Activated naive CD8-positive, alpha-beta T cell (primary cell): ENCODE measurements at regions not wholly inside any gene's neighbourhood (a gene's known extent, or its start where the extent isn't known, plus 50 kb on each side); places are given as distances from the start of the nearest gene placed in this dataset.
A peak's percentile ranks its signal among the peaks of the same experiment; 100 is the strongest.
"Not testable (repeated sequence)": the region's sequence is repeated elsewhere in the genome, so short reads cannot be mapped to it uniquely, and the experiment has no call there.

Source experiments
- H3K27ac Mint-ChIP-seq: one replicate; pipeline ENCODE4 v1.8.0; 2021; ENCODE audit warnings: mixed read lengths
- H3K27me3 Mint-ChIP-seq: one replicate; pipeline ENCODE4 v1.8.0; 2021; ENCODE audit warnings: mixed read lengths
- H3K36me3 Mint-ChIP-seq: one replicate; pipeline ENCODE4 v1.8.0; 2021; ENCODE audit warnings: mixed read lengths
- H3K4me1 Mint-ChIP-seq: one replicate; pipeline ENCODE4 v1.8.0; 2021; ENCODE audit warnings: low read depth, mixed read lengths
- H3K4me3 Mint-ChIP-seq: one replicate; pipeline ENCODE4 v1.8.0; 2021; ENCODE audit warnings: mild to moderate bottlenecking, mixed read lengths
- H3K9me3 Mint-ChIP-seq: one replicate; pipeline ENCODE4 v1.8.0; 2021; ENCODE audit warnings: low read depth, mixed read lengths

GRCh38 chr2:212730994-212731393 lies 192.4 kb upstream of the ERBB4 start:
- peaks cover 5% of the 10 kb centered on the region for H3K4me1 Mint-ChIP-seq
- no peaks in the 10 kb centered on the region for H3K27me3 Mint-ChIP-seq
- no peak overlapping the region for H3K4me3 Mint-ChIP-seq
- H3K36me3 Mint-ChIP-seq: no peaks in the 10 kb centered on the region
- no peaks in the 10 kb centered on the region for H3K9me3 Mint-ChIP-seq
- H3K27ac Mint-ChIP-seq: peak overlapping the region; percentile 8

GRCh38 chr2:212728717-212729116 lies 190.1 kb upstream of the ERBB4 start:
- Mint-ChIP-seq H3K36me3 (no peaks in the 10 kb centered on the region), H3K27ac (no peak overlapping the region), H3K9me3 (no peaks in the 10 kb centered on the region), H3K27me3 (no peaks in the 10 kb centered on the region), H3K4me3 (no peak overlapping the region), H3K4me1 (peaks cover 6% of the 10 kb centered on the region)

GRCh38 chr2:212727751-212728150 lies 189.1 kb upstream of the ERBB4 start:
- Mint-ChIP-seq H3K27me3 (no peaks in the 10 kb centered on the region), H3K27ac (peak overlapping the region; percentile 46), H3K4me3 (no peak overlapping the region), H3K36me3 (no peaks in the 10 kb centered on the region), H3K4me1 (peaks cover 9% of the 10 kb centered on the region), H3K9me3 (no peaks in the 10 kb centered on the region)

- Mint-ChIP-seq H3K36me3 (no peaks in the 10 kb centered on the region), H3K4me3 (no peak overlapping the region), H3K9me3 (no peaks in the 10 kb centered on the region), H3K4me1 (peaks cover 11% of the 10 kb centered on the region), H3K27me3 (no peaks in the 10 kb centered on the region), H3K27ac (no peak overlapping the region)
Measured at GRCh38 chr2:212726403-212726802, 187.8 kb upstream of the ERBB4 start.

GRCh38 chr2:212725180-212725579 lies 186.6 kb upstream of the ERBB4 start:
- H3K27ac Mint-ChIP-seq: no peak overlapping the region
- H3K36me3 Mint-ChIP-seq: no peaks in the 10 kb centered on the region
- H3K4me3 Mint-ChIP-seq: no peak overlapping the region
- H3K9me3 Mint-ChIP-seq: no peaks in the 10 kb centered on the region
- H3K27me3 Mint-ChIP-seq: no peaks in the 10 kb centered on the region
- H3K4me1 Mint-ChIP-seq: peaks cover 7% of the 10 kb centered on the region

GRCh38 chr2:212723226-212723625 lies 184.6 kb upstream of the ERBB4 start:
- Mint-ChIP-seq H3K4me1 (peaks cover 7% of the 10 kb centered on the region), H3K27ac (peak overlapping the region; percentile 46), H3K4me3 (no peak overlapping the region), H3K9me3 (no peaks in the 10 kb centered on the region), H3K36me3 (no peaks in the 10 kb centered on the region), H3K27me3 (no peaks in the 10 kb centered on the region)

GRCh38 chr2:212722046-212722445 lies 183.4 kb upstream of the ERBB4 start:
- H3K4me3 Mint-ChIP-seq: no peak overlapping the region
- H3K36me3 Mint-ChIP-seq: no peaks in the 10 kb centered on the region
- peaks cover 6% of the 10 kb centered on the region for H3K4me1 Mint-ChIP-seq
- no peaks in the 10 kb centered on the region for H3K27me3 Mint-ChIP-seq
- H3K27ac Mint-ChIP-seq: no peak overlapping the region
- H3K9me3 Mint-ChIP-seq: no peaks in the 10 kb centered on the region

GRCh38 chr2:212721026-212721451 lies 182.4 kb upstream of the ERBB4 start:
- H3K36me3 Mint-ChIP-seq: no peaks in the 10 kb centered on the region
- H3K27me3 Mint-ChIP-seq: no peaks in the 10 kb centered on the region
- H3K9me3 Mint-ChIP-seq: no peaks in the 10 kb centered on the region
- no peak overlapping the region for H3K4me3 Mint-ChIP-seq
- peaks cover 6% of the 10 kb centered on the region for H3K4me1 Mint-ChIP-seq
- no peak overlapping the region for H3K27ac Mint-ChIP-seq

GRCh38 chr2:212715411-212715810 lies 176.8 kb upstream of the ERBB4 start:
- not testable (repeated sequence) for H3K36me3 Mint-ChIP-seq, H3K27ac Mint-ChIP-seq, H3K4me3 Mint-ChIP-seq, H3K9me3 Mint-ChIP-seq, H3K27me3 Mint-ChIP-seq, H3K4me1 Mint-ChIP-seq

GRCh38 chr2:212713681-212714080 lies 175.1 kb upstream of the ERBB4 start:
- no peaks in the 10 kb centered on the region for H3K4me1 Mint-ChIP-seq
- no peaks in the 10 kb centered on the region for H3K36me3 Mint-ChIP-seq
- no peak overlapping the region for H3K27ac Mint-ChIP-seq

GRCh38 chr2:212712991-212713390 lies 174.4 kb upstream of the ERBB4 start:
- H3K4me3 Mint-ChIP-seq: no peak overlapping the region
- no peak overlapping the region for H3K27ac Mint-ChIP-seq
- no peaks in the 10 kb centered on the region for H3K36me3 Mint-ChIP-seq
- no peaks in the 10 kb centered on the region for H3K27me3 Mint-ChIP-seq
- H3K4me1 Mint-ChIP-seq: no peaks in the 10 kb centered on the region
- H3K9me3 Mint-ChIP-seq: no peaks in the 10 kb centered on the region

More at GRCh38 chr2:212713681-212714080, 175.1 kb upstream of the ERBB4 start:
- Mint-ChIP-seq H3K9me3 (no peaks in the 10 kb centered on the region), H3K4me3 (no peak overlapping the region), H3K27me3 (no peaks in the 10 kb centered on the region)

- H3K27ac Mint-ChIP-seq: no peak overlapping the region
Measured at GRCh38 chr2:212712466-212712865, 173.9 kb upstream of the ERBB4 start.

GRCh38 chr2:212711856-212712255 lies 173.3 kb upstream of the ERBB4 start:
- no peak overlapping the region for H3K27ac Mint-ChIP-seq
- no peaks in the 10 kb centered on the region for H3K27me3 Mint-ChIP-seq
- no peak overlapping the region for H3K4me3 Mint-ChIP-seq
- H3K36me3 Mint-ChIP-seq: no peaks in the 10 kb centered on the region
- no peaks in the 10 kb centered on the region for H3K4me1 Mint-ChIP-seq
- no peaks in the 10 kb centered on the region for H3K9me3 Mint-ChIP-seq

More at GRCh38 chr2:212712466-212712865, 173.9 kb upstream of the ERBB4 start:
- Mint-ChIP-seq H3K27me3 (no peaks in the 10 kb centered on the region), H3K36me3 (no peaks in the 10 kb centered on the region), H3K9me3 (no peaks in the 10 kb centered on the region), H3K4me1 (no peaks in the 10 kb centered on the region), H3K4me3 (no peak overlapping the region)

- H3K27me3 Mint-ChIP-seq: no peaks in the 10 kb centered on the region
- no peaks in the 10 kb centered on the region for H3K4me1 Mint-ChIP-seq
- no peaks in the 10 kb centered on the region for H3K36me3 Mint-ChIP-seq
- no peaks in the 10 kb centered on the region for H3K9me3 Mint-ChIP-seq
- no peak overlapping the region for H3K4me3 Mint-ChIP-seq
- H3K27ac Mint-ChIP-seq: no peak overlapping the region
Measured at GRCh38 chr2:212709280-212709679, 170.7 kb upstream of the ERBB4 start.

GRCh38 chr2:212708355-212708754 lies 169.8 kb upstream of the ERBB4 start:
- no peak overlapping the region for H3K27ac Mint-ChIP-seq
- no peak overlapping the region for H3K4me3 Mint-ChIP-seq
- H3K4me1 Mint-ChIP-seq: no peaks in the 10 kb centered on the region
- H3K27me3 Mint-ChIP-seq: no peaks in the 10 kb centered on the region
- H3K9me3 Mint-ChIP-seq: no peaks in the 10 kb centered on the region
- H3K36me3 Mint-ChIP-seq: no peaks in the 10 kb centered on the region

GRCh38 chr2:212695426-212695825 lies 156.8 kb upstream of the ERBB4 start:
- H3K27me3 Mint-ChIP-seq: no peaks in the 10 kb centered on the region
- no peaks in the 10 kb centered on the region for H3K4me1 Mint-ChIP-seq
- no peak overlapping the region for H3K4me3 Mint-ChIP-seq
- H3K36me3 Mint-ChIP-seq: no peaks in the 10 kb centered on the region
- no peak overlapping the region for H3K27ac Mint-ChIP-seq
- H3K9me3 Mint-ChIP-seq: no peaks in the 10 kb centered on the region
